ENCODE measurements at regions not wholly inside any gene's neighbourhood (a gene's known extent, or its start where the extent isn't known, plus 50 kb on each side); places are given as distances from the start of the nearest gene placed in this dataset.

- Histone ChIP-seq H3K36me3 (ENCODE audit: insufficient read depth, low read length) (no peaks in the 10 kb centered on the region), H3K9me2 (ENCODE audit: insufficient read depth, low read length) (no peaks in the 10 kb centered on the region), H3K79me2 (ENCODE audit: insufficient read depth, low read depth, low read length) (no peaks in the 10 kb centered on the region), H3K27ac (ENCODE audit: low read depth, low read length, poor library complexity, severe bottlenecking) (no peak overlapping the region), H3K4me3 (ENCODE audit: low read depth, low read length, poor library complexity, severe bottlenecking) (no peak overlapping the region), H3K4me2 (ENCODE audit: low read length) (no peak overlapping the region), H3K4me1 (ENCODE audit: insufficient read depth, low read length, poor library complexity, severe bottlenecking) (no peaks in the 10 kb centered on the region), H4K20me1 (ENCODE audit: insufficient read depth, low read length) (no peaks in the 10 kb centered on the region), H2AFZ (ENCODE audit: low read length) (no peak overlapping the region), H3K9me3 (ENCODE audit: low read length) (no peaks in the 10 kb centered on the region)
- TF ChIP-seq EZH2phosphoT487 (IDR thresholded peaks at IDR 0.05; ENCODE audit: borderline replicate concordance, low read depth, low read length): no peak
- TF ChIP-seq CTCF (conservative IDR thresholded peaks at IDR 0.05; ENCODE audit: low read length): no peak
- no peak for DNase-seq (ENCODE audit: low spot score)
- POLR2A ChIA-PET: no interaction called here
- intact Hi-C loops (cut with micrococcal nuclease; ENCODE audit: unreplicated experiment): no loop called here
- BruUV-seq (replicated peaks): no TSS peak
- CTCF ChIA-PET (ENCODE audit: unreplicated experiment): no interaction called here
These were observed 266.7 kb upstream of the C2CD4B start for GRCh38 chr15:62431817-62432216.

- ChIA-PET CTCF (ENCODE audit: unreplicated experiment) (no interaction called here), POLR2A (interaction anchor here (0.6 kb wide), 1 partner anchor 10 kb away, joined by 4 read pairs; no protein-coding TSS in a partner anchor)
- Histone ChIP-seq H3K4me1 (ENCODE audit: insufficient read depth, low read length, poor library complexity, severe bottlenecking) (no peaks in the 10 kb centered on the region), H2AFZ (ENCODE audit: low read length) (no peak overlapping the region), H3K4me2 (ENCODE audit: low read length) (no peak overlapping the region), H3K9me3 (ENCODE audit: low read length) (no peaks in the 10 kb centered on the region), H3K9me2 (ENCODE audit: insufficient read depth, low read length) (no peaks in the 10 kb centered on the region), H3K36me3 (ENCODE audit: insufficient read depth, low read length) (no peaks in the 10 kb centered on the region), H4K20me1 (ENCODE audit: insufficient read depth, low read length) (no peaks in the 10 kb centered on the region), H3K79me2 (ENCODE audit: insufficient read depth, low read depth, low read length) (no peaks in the 10 kb centered on the region), H3K4me3 (ENCODE audit: low read depth, low read length, poor library complexity, severe bottlenecking) (no peak overlapping the region), H3K27ac (ENCODE audit: low read depth, low read length, poor library complexity, severe bottlenecking) (no peak overlapping the region)
- TF ChIP-seq EZH2phosphoT487 (IDR thresholded peaks at IDR 0.05; ENCODE audit: borderline replicate concordance, low read depth, low read length) (no peak), CTCF (conservative IDR thresholded peaks at IDR 0.05; ENCODE audit: low read length) (no peak)
- intact Hi-C loops (cut with micrococcal nuclease; ENCODE audit: unreplicated experiment): no loop called here
- no TSS peak for BruUV-seq (replicated peaks)
- DNase-seq (ENCODE audit: low spot score): no peak
These were observed 267.8 kb upstream of the C2CD4B start for GRCh38 chr15:62432702-62433398.

GRCh38 chr15:62436235-62436634 lies 271.1 kb upstream of the C2CD4B start:
- POLR2A ChIA-PET: no interaction called here
- Histone ChIP-seq H3K36me3 (ENCODE audit: insufficient read depth, low read length) (no peaks in the 10 kb centered on the region), H2AFZ (ENCODE audit: low read length) (no peak overlapping the region), H3K4me1 (ENCODE audit: insufficient read depth, low read length, poor library complexity, severe bottlenecking) (no peaks in the 10 kb centered on the region), H3K4me3 (ENCODE audit: low read depth, low read length, poor library complexity, severe bottlenecking) (no peak overlapping the region), H3K79me2 (ENCODE audit: insufficient read depth, low read depth, low read length) (no peaks in the 10 kb centered on the region), H4K20me1 (ENCODE audit: insufficient read depth, low read length) (no peaks in the 10 kb centered on the region), H3K4me2 (ENCODE audit: low read length) (no peak overlapping the region), H3K27ac (ENCODE audit: low read depth, low read length, poor library complexity, severe bottlenecking) (no peak overlapping the region), H3K9me3 (ENCODE audit: low read length) (no peaks in the 10 kb centered on the region), H3K9me2 (ENCODE audit: insufficient read depth, low read length) (no peaks in the 10 kb centered on the region)
- intact Hi-C loops (cut with micrococcal nuclease; ENCODE audit: unreplicated experiment): no loop called here
- no TSS peak for BruUV-seq (replicated peaks)
- CTCF ChIA-PET (ENCODE audit: unreplicated experiment): no interaction called here
- TF ChIP-seq CTCF (conservative IDR thresholded peaks at IDR 0.05; ENCODE audit: low read length): no peak
- no peak for TF ChIP-seq EZH2phosphoT487 (IDR thresholded peaks at IDR 0.05; ENCODE audit: borderline replicate concordance, low read depth, low read length)
- DNase-seq (ENCODE audit: low spot score): no peak
